ENCODE measurements at regions not wholly inside any gene's neighbourhood (a gene's known extent, or its start where the extent isn't known, plus 50 kb on each side); places are given as distances from the start of the nearest gene placed in this dataset.

GRCh38 chr2:67516362-67516761 lies 119.2 kb downstream of the ETAA1 start:
- in situ Hi-C loops (cut with MboI; ENCODE audit: low sequenced_read_pairs): no loop called here

- in situ Hi-C loops (cut with MboI; ENCODE audit: low sequenced_read_pairs): no loop called here
Observed at GRCh38 chr2:67516899-67517530, 119.9 kb downstream of the ETAA1 start.

GRCh38 chr2:67522148-67522547 lies 125.0 kb downstream of the ETAA1 start:
- in situ Hi-C loops (cut with MboI; ENCODE audit: low sequenced_read_pairs): no loop called here

- in situ Hi-C loops (cut with MboI; ENCODE audit: low sequenced_read_pairs): no loop called here
Observed at GRCh38 chr2:67524213-67524612, 127.1 kb downstream of the ETAA1 start.

- in situ Hi-C loops (cut with MboI; ENCODE audit: low sequenced_read_pairs): no loop called here
Observed at GRCh38 chr2:67524777-67525176, 127.6 kb downstream of the ETAA1 start.

GRCh38 chr2:67526283-67526682 lies 129.2 kb downstream of the ETAA1 start:
- in situ Hi-C loops (cut with MboI; ENCODE audit: low sequenced_read_pairs): no loop called here

- in situ Hi-C loops (cut with MboI; ENCODE audit: low sequenced_read_pairs): no loop called here
Observed at GRCh38 chr2:67528320-67528719, 131.2 kb downstream of the ETAA1 start.

GRCh38 chr2:67532387-67532786 lies 135.3 kb downstream of the ETAA1 start:
- in situ Hi-C loops (cut with MboI; ENCODE audit: low sequenced_read_pairs): no loop called here

- in situ Hi-C loops (cut with MboI; ENCODE audit: low sequenced_read_pairs): no loop called here
Observed at GRCh38 chr2:67534745-67535144, 137.6 kb downstream of the ETAA1 start.

GRCh38 chr2:67540962-67541361 lies 143.8 kb downstream of the ETAA1 start:
- in situ Hi-C loops (cut with MboI; ENCODE audit: low sequenced_read_pairs): no loop called here

GRCh38 chr2:67544286-67544685 lies 147.2 kb downstream of the ETAA1 start:
- in situ Hi-C loops (cut with MboI; ENCODE audit: low sequenced_read_pairs): no loop called here

- in situ Hi-C loops (cut with MboI; ENCODE audit: low sequenced_read_pairs): no loop called here
Observed at GRCh38 chr2:67548317-67549201, 151.4 kb downstream of the ETAA1 start.

GRCh38 chr2:67559156-67559555 lies 162.0 kb downstream of the ETAA1 start:
- in situ Hi-C loops (cut with MboI; ENCODE audit: low sequenced_read_pairs): no loop called here

GRCh38 chr2:67560771-67561456 lies 163.8 kb downstream of the ETAA1 start:
- in situ Hi-C loops (cut with MboI; ENCODE audit: low sequenced_read_pairs): no loop called here

GRCh38 chr2:67561457-67561965 lies 164.4 kb downstream of the ETAA1 start:
- in situ Hi-C loops (cut with MboI; ENCODE audit: low sequenced_read_pairs): no loop called here

- in situ Hi-C loops (cut with MboI; ENCODE audit: low sequenced_read_pairs): no loop called here
Observed at GRCh38 chr2:67564076-67564475, 166.9 kb downstream of the ETAA1 start.

GRCh38 chr2:67564626-67565025 lies 167.5 kb downstream of the ETAA1 start:
- in situ Hi-C loops (cut with MboI; ENCODE audit: low sequenced_read_pairs): no loop called here

- in situ Hi-C loops (cut with MboI; ENCODE audit: low sequenced_read_pairs): no loop called here
Observed at GRCh38 chr2:67565262-67565661, 168.1 kb downstream of the ETAA1 start.

- in situ Hi-C loops (cut with MboI; ENCODE audit: low sequenced_read_pairs): no loop called here
Observed at GRCh38 chr2:67565761-67566160, 168.6 kb downstream of the ETAA1 start.

- in situ Hi-C loops (cut with MboI; ENCODE audit: low sequenced_read_pairs): no loop called here
Observed at GRCh38 chr2:67566285-67566684, 169.2 kb downstream of the ETAA1 start.

- in situ Hi-C loops (cut with MboI; ENCODE audit: low sequenced_read_pairs): no loop called here
Observed at GRCh38 chr2:67566958-67567635, 170.0 kb downstream of the ETAA1 start.
